GM23338 (cell line): ENCODE measurements at regions not wholly inside any gene's neighbourhood (a gene's known extent, or its start where the extent isn't known, plus 50 kb on each side); places are given as distances from the start of the nearest gene placed in this dataset.

Experiments used
- EZH2 ChIP-seq: fragments of 200-600 bp; sonication (generic); IDR thresholded peaks from one replicate; pipeline ENCODE4 v1.8.0; 2017; ENCODE audit warnings: antibody characterized with exemption, mild to moderate bottlenecking, low read depth; ENCODE audit not compliant: unreplicated experiment
- EZH2phosphoT487 ChIP-seq: fragments of 200-600 bp; sonication (generic); IDR thresholded peaks from one replicate; pipeline ENCODE4 v1.8.1; 2018; ENCODE audit warnings: antibody characterized with exemption; ENCODE audit not compliant: unreplicated experiment
- JUNB ChIP-seq: IDR thresholded peaks from one replicate; pipeline ENCODE4 v1.6.1; 2016; ENCODE audit warnings: antibody characterized with exemption; ENCODE audit not compliant: unreplicated experiment
- NANOG ChIP-seq: IDR thresholded peaks from 2 replicates; pipeline ENCODE4 v1.6.1; 2016; ENCODE audit warnings: antibody characterized with exemption, borderline replicate concordance
- POLR2AphosphoS5 ChIP-seq: IDR thresholded peaks from 2 replicates; pipeline ENCODE4 v1.6.1; 2016; ENCODE audit warnings: antibody characterized with exemption, low read depth
- ZNF114 ChIP-seq: fragments of 250-450 bp; sonication (Bioruptor Pico); IDR thresholded peaks from 2 replicates; pipeline ENCODE4 v1.5.0; 2020; ENCODE audit warnings: mild to moderate bottlenecking, moderate library complexity
- ZNF331 ChIP-seq: fragments of 250-450 bp; sonication (Bioruptor Pico); IDR thresholded peaks from 2 replicates; pipeline ENCODE4 v1.5.0; 2020; ENCODE audit warnings: low read depth, mild to moderate bottlenecking, moderate library complexity
- TF ChIP-seq, protein P1 (sequence below), 2 experiments: fragments of 200-600 bp in 1 of 2; sonication (generic) in 1 of 2; conservative IDR thresholded peaks; 2 replicates each; pipeline versions ENCODE4 v1.5.1 to v1.6.1; 2016 to 2017; ENCODE audit warnings: antibody characterized with exemption in 2 of 2, low read depth in 2 of 2, mild to moderate bottlenecking in 2 of 2, moderate library complexity in 1 of 2
- TF ChIP-seq, protein P2 (sequence below): IDR thresholded peaks from one replicate; pipeline ENCODE4 v1.6.1; 2018; ENCODE audit warnings: antibody characterized with exemption; ENCODE audit not compliant: unreplicated experiment

GRCh38 chr9:18274693-18275092, 199.3 kb upstream of the ADAMTSL1 start:
- TF ChIP-seq POLR2AphosphoS5 (no peak), EZH2 (no peak), EZH2phosphoT487 (no peak), JUNB (no peak), NANOG (no peak), ZNF114 (CRISPR knock-in tag) (no peak), ZNF331 (no peak)
- TF ChIP-seq, protein P1, sequence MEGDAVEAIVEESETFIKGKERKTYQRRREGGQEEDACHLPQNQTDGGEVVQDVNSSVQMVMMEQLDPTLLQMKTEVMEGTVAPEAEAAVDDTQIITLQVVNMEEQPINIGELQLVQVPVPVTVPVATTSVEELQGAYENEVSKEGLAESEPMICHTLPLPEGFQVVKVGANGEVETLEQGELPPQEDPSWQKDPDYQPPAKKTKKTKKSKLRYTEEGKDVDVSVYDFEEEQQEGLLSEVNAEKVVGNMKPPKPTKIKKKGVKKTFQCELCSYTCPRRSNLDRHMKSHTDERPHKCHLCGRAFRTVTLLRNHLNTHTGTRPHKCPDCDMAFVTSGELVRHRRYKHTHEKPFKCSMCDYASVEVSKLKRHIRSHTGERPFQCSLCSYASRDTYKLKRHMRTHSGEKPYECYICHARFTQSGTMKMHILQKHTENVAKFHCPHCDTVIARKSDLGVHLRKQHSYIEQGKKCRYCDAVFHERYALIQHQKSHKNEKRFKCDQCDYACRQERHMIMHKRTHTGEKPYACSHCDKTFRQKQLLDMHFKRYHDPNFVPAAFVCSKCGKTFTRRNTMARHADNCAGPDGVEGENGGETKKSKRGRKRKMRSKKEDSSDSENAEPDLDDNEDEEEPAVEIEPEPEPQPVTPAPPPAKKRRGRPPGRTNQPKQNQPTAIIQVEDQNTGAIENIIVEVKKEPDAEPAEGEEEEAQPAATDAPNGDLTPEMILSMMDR (conservative IDR thresholded peaks at IDR 0.05; ENCODE audit: low read depth in 2 of 2) = no peak
- TF ChIP-seq, protein P2, sequence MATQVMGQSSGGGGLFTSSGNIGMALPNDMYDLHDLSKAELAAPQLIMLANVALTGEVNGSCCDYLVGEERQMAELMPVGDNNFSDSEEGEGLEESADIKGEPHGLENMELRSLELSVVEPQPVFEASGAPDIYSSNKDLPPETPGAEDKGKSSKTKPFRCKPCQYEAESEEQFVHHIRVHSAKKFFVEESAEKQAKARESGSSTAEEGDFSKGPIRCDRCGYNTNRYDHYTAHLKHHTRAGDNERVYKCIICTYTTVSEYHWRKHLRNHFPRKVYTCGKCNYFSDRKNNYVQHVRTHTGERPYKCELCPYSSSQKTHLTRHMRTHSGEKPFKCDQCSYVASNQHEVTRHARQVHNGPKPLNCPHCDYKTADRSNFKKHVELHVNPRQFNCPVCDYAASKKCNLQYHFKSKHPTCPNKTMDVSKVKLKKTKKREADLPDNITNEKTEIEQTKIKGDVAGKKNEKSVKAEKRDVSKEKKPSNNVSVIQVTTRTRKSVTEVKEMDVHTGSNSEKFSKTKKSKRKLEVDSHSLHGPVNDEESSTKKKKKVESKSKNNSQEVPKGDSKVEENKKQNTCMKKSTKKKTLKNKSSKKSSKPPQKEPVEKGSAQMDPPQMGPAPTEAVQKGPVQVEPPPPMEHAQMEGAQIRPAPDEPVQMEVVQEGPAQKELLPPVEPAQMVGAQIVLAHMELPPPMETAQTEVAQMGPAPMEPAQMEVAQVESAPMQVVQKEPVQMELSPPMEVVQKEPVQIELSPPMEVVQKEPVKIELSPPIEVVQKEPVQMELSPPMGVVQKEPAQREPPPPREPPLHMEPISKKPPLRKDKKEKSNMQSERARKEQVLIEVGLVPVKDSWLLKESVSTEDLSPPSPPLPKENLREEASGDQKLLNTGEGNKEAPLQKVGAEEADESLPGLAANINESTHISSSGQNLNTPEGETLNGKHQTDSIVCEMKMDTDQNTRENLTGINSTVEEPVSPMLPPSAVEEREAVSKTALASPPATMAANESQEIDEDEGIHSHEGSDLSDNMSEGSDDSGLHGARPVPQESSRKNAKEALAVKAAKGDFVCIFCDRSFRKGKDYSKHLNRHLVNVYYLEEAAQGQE = no peak
